ENCODE measurements at regions not wholly inside any gene's neighbourhood (a gene's known extent, or its start where the extent isn't known, plus 50 kb on each side); places are given as distances from the start of the nearest gene placed in this dataset.

DNA sequence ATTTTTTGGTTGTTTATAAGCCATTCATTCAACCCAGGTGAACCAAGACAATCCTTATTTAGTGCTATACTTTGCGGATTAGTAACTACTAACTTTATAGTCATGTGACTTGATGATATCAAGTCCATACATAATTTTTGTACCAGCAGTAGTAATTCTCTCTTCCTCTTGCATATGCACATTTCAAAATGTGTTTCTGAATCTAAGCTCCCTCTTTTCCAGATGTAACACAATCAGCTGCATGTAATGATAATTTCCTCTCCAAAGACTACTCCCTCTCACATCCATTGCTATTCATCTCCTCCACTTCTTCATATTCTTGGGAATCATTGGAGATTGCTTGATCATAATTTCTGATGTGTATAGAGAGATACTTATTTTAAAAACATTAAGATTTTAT, 510.1 kb upstream of the CDH18 start:
- intact Hi-C loops (cut with DNase I; ENCODE audit: low total_unique reads) = no loop called here
- no peak overlapping the region for H3K27ac ChIP-seq

DNA sequence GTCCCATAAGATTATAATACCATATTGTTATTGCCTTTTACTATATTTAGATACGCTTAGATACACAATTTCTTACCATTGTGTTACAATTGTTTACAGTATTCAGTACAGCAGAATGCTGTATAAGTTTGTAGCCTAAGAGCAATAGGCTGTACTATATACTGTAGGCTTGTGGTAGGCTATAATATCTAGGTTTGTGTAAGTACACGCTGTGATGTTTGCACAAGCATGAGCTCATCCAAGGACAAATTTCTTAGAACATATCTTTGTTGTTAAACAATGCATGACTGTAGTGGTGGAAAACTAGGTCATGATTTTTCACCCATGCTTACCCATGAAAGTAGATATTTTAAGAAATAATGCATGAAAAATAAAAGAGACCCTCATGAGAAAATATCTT, 509.4 kb upstream of the CDH18 start:
- Histone ChIP-seq H3K4me1 (no peaks in the 10 kb centered on the region), H3K27me3 (no peaks in the 10 kb centered on the region), H3K36me3 (ENCODE audit: low read depth, missing control alignments) (no peaks in the 10 kb centered on the region), H3K4me3 (no peak overlapping the region), H3K9me3 (no peaks in the 10 kb centered on the region), H3K27ac (no peak overlapping the region)
- DNase-seq = no peak
- no peak for TF ChIP-seq POLR2A (IDR thresholded peaks at IDR 0.05)
- TF ChIP-seq, protein P1, sequence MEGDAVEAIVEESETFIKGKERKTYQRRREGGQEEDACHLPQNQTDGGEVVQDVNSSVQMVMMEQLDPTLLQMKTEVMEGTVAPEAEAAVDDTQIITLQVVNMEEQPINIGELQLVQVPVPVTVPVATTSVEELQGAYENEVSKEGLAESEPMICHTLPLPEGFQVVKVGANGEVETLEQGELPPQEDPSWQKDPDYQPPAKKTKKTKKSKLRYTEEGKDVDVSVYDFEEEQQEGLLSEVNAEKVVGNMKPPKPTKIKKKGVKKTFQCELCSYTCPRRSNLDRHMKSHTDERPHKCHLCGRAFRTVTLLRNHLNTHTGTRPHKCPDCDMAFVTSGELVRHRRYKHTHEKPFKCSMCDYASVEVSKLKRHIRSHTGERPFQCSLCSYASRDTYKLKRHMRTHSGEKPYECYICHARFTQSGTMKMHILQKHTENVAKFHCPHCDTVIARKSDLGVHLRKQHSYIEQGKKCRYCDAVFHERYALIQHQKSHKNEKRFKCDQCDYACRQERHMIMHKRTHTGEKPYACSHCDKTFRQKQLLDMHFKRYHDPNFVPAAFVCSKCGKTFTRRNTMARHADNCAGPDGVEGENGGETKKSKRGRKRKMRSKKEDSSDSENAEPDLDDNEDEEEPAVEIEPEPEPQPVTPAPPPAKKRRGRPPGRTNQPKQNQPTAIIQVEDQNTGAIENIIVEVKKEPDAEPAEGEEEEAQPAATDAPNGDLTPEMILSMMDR (IDR thresholded peaks at IDR 0.05) = no peak
- intact Hi-C loops (cut with DNase I; ENCODE audit: low total_unique reads) = no loop called here
- WGBS, 2 donors = 62 to 78% methylated on average over 2 of the region's 2 CpGs

More for the DNA sequence above, 510.1 kb upstream of the CDH18 start:
- H3K4me1 ChIP-seq = no peaks in the 10 kb centered on the region
- no peak overlapping the region for H3K4me3 ChIP-seq
- 94 to 96% methylated on average over 1 of the region's 1 CpG for WGBS, 2 donors
- H3K9me3 ChIP-seq = no peaks in the 10 kb centered on the region
- TF ChIP-seq, protein P1 (IDR thresholded peaks at IDR 0.05) = no peak
- TF ChIP-seq POLR2A (IDR thresholded peaks at IDR 0.05) = no peak
- H3K27me3 ChIP-seq = no peaks in the 10 kb centered on the region
- DNase-seq = no peak
- no peaks in the 10 kb centered on the region for H3K36me3 ChIP-seq (ENCODE audit: low read depth, missing control alignments)

DNA sequence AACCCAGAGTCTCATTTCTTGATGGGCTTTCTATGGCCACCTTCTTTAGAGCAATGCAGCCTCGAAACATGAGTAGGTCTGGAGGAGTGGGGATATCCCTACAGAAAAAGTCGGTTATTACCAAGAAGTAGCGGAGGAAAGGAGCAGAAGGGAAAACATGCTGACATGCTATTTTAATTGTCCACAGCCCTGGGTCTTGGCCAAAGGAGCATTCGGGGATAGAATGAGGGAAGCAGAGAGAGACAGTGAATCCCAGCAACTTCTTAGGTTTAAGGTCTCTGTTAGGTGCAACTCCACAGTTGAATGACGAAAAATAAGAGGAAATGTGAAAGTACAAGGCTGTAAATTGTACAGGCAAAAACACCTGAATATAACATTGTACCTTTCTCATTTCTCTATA, 506.7 kb upstream of the CDH18 start:
- no peak overlapping the region for H3K27ac ChIP-seq
- no peaks in the 10 kb centered on the region for H3K27me3 ChIP-seq
- H3K36me3 ChIP-seq (ENCODE audit: low read depth, missing control alignments) = no peaks in the 10 kb centered on the region
- intact Hi-C loops (cut with DNase I; ENCODE audit: low total_unique reads) = no loop called here
- DNase-seq = no peak
- no peaks in the 10 kb centered on the region for H3K9me3 ChIP-seq
- no peak overlapping the region for H3K4me3 ChIP-seq
- H3K4me1 ChIP-seq = no peaks in the 10 kb centered on the region
- TF ChIP-seq, protein P1 (IDR thresholded peaks at IDR 0.05) = no peak
- no peak for TF ChIP-seq POLR2A (IDR thresholded peaks at IDR 0.05)
- WGBS, 2 donors = 56 to 79% methylated on average over 5 of the region's 5 CpGs

DNA sequence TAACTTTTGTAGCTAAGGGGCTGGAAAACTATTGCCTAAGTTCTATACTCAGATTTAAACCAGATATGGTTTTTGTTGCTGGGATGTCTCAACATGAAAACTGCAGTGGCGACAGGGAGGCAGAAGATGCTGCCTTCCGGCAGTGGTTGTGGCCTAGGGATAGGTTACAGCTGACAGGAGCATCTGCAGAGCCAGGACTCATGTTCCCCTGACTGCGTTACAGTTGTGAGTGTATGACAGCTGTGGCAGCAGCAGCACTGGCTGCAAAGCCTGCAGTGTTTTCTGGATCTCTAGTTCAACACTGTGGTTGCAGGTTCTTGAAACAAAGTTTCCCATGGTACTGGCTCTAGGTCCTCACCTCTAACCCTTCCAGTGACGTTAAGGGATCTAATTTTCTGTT, 498.8 kb upstream of the CDH18 start:
- Histone ChIP-seq H3K27ac (no peak overlapping the region), H3K27me3 (no peaks in the 10 kb centered on the region), H3K9me3 (no peaks in the 10 kb centered on the region), H3K4me3 (no peak overlapping the region), H3K4me1 (no peaks in the 10 kb centered on the region), H3K36me3 (ENCODE audit: low read depth, missing control alignments) (no peaks in the 10 kb centered on the region)
- WGBS, 2 donors = 78 to 85% methylated on average over 4 of the region's 4 CpGs
- intact Hi-C loops (cut with DNase I; ENCODE audit: low total_unique reads) = no loop called here
- no peak for DNase-seq
- TF ChIP-seq POLR2A (IDR thresholded peaks at IDR 0.05) = no peak
- TF ChIP-seq, protein P1 (IDR thresholded peaks at IDR 0.05) = no peak

DNA sequence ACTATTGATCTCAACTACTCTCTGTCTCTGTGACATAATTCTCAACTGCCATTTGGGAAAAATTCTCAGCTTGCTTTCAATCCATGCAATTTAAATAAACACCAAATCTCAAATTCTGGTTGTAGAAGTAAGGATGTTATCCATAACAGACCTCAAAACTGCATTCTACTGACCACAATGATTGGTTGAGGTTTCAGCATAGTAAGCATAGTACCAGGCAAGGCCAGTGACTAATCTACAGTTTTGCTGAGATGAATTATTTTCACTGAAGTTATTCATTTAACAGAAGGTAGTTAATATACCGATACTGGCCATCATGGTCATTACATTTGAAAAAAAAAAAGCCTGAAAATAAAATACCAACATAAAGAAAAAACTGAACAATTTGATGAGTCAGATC, 488.0 kb upstream of the CDH18 start:
- TF ChIP-seq POLR2A (IDR thresholded peaks at IDR 0.05) = no peak
- TF ChIP-seq, protein P1 (IDR thresholded peaks at IDR 0.05) = no peak
- WGBS, 2 donors = 90 to 98% methylated on average over 1 of the region's 1 CpG
- no peak for DNase-seq
- H3K4me3 ChIP-seq = no peak overlapping the region
- H3K27me3 ChIP-seq = no peaks in the 10 kb centered on the region
- H3K9me3 ChIP-seq = no peaks in the 10 kb centered on the region
- no peak overlapping the region for H3K27ac ChIP-seq
- intact Hi-C loops (cut with DNase I; ENCODE audit: low total_unique reads) = no loop called here
- no peaks in the 10 kb centered on the region for H3K4me1 ChIP-seq
- H3K36me3 ChIP-seq (ENCODE audit: low read depth, missing control alignments) = no peaks in the 10 kb centered on the region

Data from testis (tissue), 2 donors.